GM23338 (cell line): ENCODE measurements at regions not wholly inside any gene's neighbourhood (a gene's known extent, or its start where the extent isn't known, plus 50 kb on each side); places are given as distances from the start of the nearest gene placed in this dataset.

ENCODE experiments used
- ATAC-seq: fragments of 200-7000 bp; cut with Tn5 transposase; 3 replicates; pipeline ENCODE4 v1.9.1; 2020
- DNase-seq: peaks from one replicate; pipeline ENCODE4 v3.0.0-alpha.2; 2015; ENCODE audit warnings: low spot score
- H2AFZ ChIP-seq: fragments of 200-600 bp; sonication (generic); 2 replicates; pipeline ENCODE4 v1.8.0; 2016; ENCODE audit warnings: antibody characterized with exemption, mild to moderate bottlenecking, moderate library complexity
- H3F3A ChIP-seq: fragments of 200-600 bp; sonication (generic); replicated peaks from 2 replicates; pipeline ENCODE4 v1.8.0; 2017; ENCODE audit warnings: antibody characterized with exemption, mixed run types, low read depth
- H3K27ac ChIP-seq: fragments of 200-600 bp; sonication (generic); 2 replicates; pipeline ENCODE4 v1.6.1; 2016; ENCODE audit warnings: low read depth
- H3K27me3 ChIP-seq: fragments of 200-600 bp; sonication (generic); 2 replicates; pipeline ENCODE4 v1.8.0; 2016; ENCODE audit warnings: mild to moderate bottlenecking, mixed run types, moderate library complexity; ENCODE audit not compliant: insufficient read depth
- H3K36me3 ChIP-seq: fragments of 200-600 bp; sonication (generic); 2 replicates; pipeline ENCODE4 v1.8.0; 2016; ENCODE audit warnings: mild to moderate bottlenecking; ENCODE audit not compliant: insufficient read depth
- H3K4me1 ChIP-seq: fragments of 200-600 bp; sonication (generic); 2 replicates; pipeline ENCODE4 v1.8.0; 2016; ENCODE audit warnings: mild to moderate bottlenecking, moderate library complexity; ENCODE audit not compliant: insufficient read depth
- H3K4me2 ChIP-seq: fragments of 200-600 bp; sonication (generic); 2 replicates; pipeline ENCODE4 v1.7.1; 2017; ENCODE audit warnings: mixed run types
- H3K4me3 ChIP-seq: fragments of 200-600 bp; sonication (generic); 2 replicates; pipeline ENCODE4 v1.6.1; 2016; ENCODE audit warnings: mixed run types
- H3K79me2 ChIP-seq: fragments of 200-600 bp; sonication (generic); replicated peaks from 2 replicates; pipeline ENCODE4 v1.8.0; 2017; ENCODE audit warnings: mild to moderate bottlenecking; ENCODE audit not compliant: insufficient read depth
- H3K9me2 ChIP-seq: fragments of 200-600 bp; sonication (generic); 2 replicates; pipeline ENCODE4 v1.8.0; 2017; ENCODE audit not compliant: insufficient read depth
- H4K20me1 ChIP-seq: fragments of 200-600 bp; sonication (generic); replicated peaks from 2 replicates; pipeline ENCODE4 v1.8.0; 2017; ENCODE audit warnings: mild to moderate bottlenecking; ENCODE audit not compliant: insufficient read depth
- H3K27ac Mint-ChIP-seq: 2 replicates; pipeline ENCODE4 v1.8.0; 2020; ENCODE audit warnings: inconsistent platforms, mild to moderate bottlenecking, moderate library complexity, mixed read lengths
- H3K27me3 Mint-ChIP-seq: 3 replicates; pipeline ENCODE4 v1.8.0; 2022; ENCODE audit warnings: low read depth, mild to moderate bottlenecking, moderate library complexity, mixed read lengths, inconsistent platforms; ENCODE audit not compliant: insufficient read depth, poor library complexity
- H3K36me3 Mint-ChIP-seq: 3 replicates; pipeline ENCODE4 v1.8.0; 2021; ENCODE audit warnings: low read depth, mild to moderate bottlenecking, inconsistent platforms, moderate library complexity, mixed read lengths
- H3K4me1 Mint-ChIP-seq: 3 replicates; pipeline ENCODE4 v1.8.0; 2020; ENCODE audit warnings: mild to moderate bottlenecking, inconsistent platforms, mixed read lengths
- H3K4me3 Mint-ChIP-seq: 3 replicates; pipeline ENCODE4 v1.8.0; 2021; ENCODE audit warnings: moderate library complexity, mild to moderate bottlenecking, inconsistent platforms, mixed read lengths
- H3K9me3 Mint-ChIP-seq: 3 replicates; pipeline ENCODE4 v1.8.0; 2020; ENCODE audit warnings: moderate library complexity, mild to moderate bottlenecking, inconsistent platforms, mixed read lengths
- CREB1 ChIP-seq: fragments of 250-450 bp; sonication (Bioruptor Pico); IDR thresholded peaks from 2 replicates; pipeline ENCODE4 v1.5.0; 2020; ENCODE audit warnings: low read depth, mild to moderate bottlenecking, moderate library complexity
- CTCF ChIP-seq, 2 experiments: fragments of 200-600 bp in 1 of 2; sonication (generic) in 1 of 2; conservative IDR thresholded peaks; 2 replicates each; pipeline versions ENCODE4 v1.5.1 to v1.6.1; 2016 to 2017; ENCODE audit warnings: antibody characterized with exemption in 2 of 2, low read depth in 2 of 2, mild to moderate bottlenecking in 2 of 2, moderate library complexity in 1 of 2
- ETS1 ChIP-seq: IDR thresholded peaks from 2 replicates; pipeline ENCODE4 v1.6.1; 2016; ENCODE audit warnings: antibody characterized with exemption
- EZH2 ChIP-seq: fragments of 200-600 bp; sonication (generic); IDR thresholded peaks from one replicate; pipeline ENCODE4 v1.8.0; 2017; ENCODE audit warnings: antibody characterized with exemption, mild to moderate bottlenecking, low read depth; ENCODE audit not compliant: unreplicated experiment
- EZH2phosphoT487 ChIP-seq: fragments of 200-600 bp; sonication (generic); IDR thresholded peaks from one replicate; pipeline ENCODE4 v1.8.1; 2018; ENCODE audit warnings: antibody characterized with exemption; ENCODE audit not compliant: unreplicated experiment
- JUNB ChIP-seq: IDR thresholded peaks from one replicate; pipeline ENCODE4 v1.6.1; 2016; ENCODE audit warnings: antibody characterized with exemption; ENCODE audit not compliant: unreplicated experiment
- NANOG ChIP-seq: IDR thresholded peaks from 2 replicates; pipeline ENCODE4 v1.6.1; 2016; ENCODE audit warnings: antibody characterized with exemption, borderline replicate concordance
- POLR2AphosphoS5 ChIP-seq: IDR thresholded peaks from 2 replicates; pipeline ENCODE4 v1.6.1; 2016; ENCODE audit warnings: antibody characterized with exemption, low read depth
- REST ChIP-seq: IDR thresholded peaks from one replicate; pipeline ENCODE4 v1.6.1; 2018; ENCODE audit warnings: antibody characterized with exemption; ENCODE audit not compliant: unreplicated experiment
- STAT1 ChIP-seq: IDR thresholded peaks from one replicate; pipeline ENCODE4 v1.6.1; 2016; ENCODE audit warnings: antibody characterized with exemption; ENCODE audit not compliant: unreplicated experiment
- ZNF114 ChIP-seq: fragments of 250-450 bp; sonication (Bioruptor Pico); IDR thresholded peaks from 2 replicates; pipeline ENCODE4 v1.5.0; 2020; ENCODE audit warnings: mild to moderate bottlenecking, moderate library complexity
- ZNF331 ChIP-seq: fragments of 250-450 bp; sonication (Bioruptor Pico); IDR thresholded peaks from 2 replicates; pipeline ENCODE4 v1.5.0; 2020; ENCODE audit warnings: low read depth, mild to moderate bottlenecking, moderate library complexity
- ZNF462 ChIP-seq: fragments of 250-450 bp; sonication (Bioruptor Pico); IDR thresholded peaks from 2 replicates; pipeline ENCODE4 v1.5.0; 2020; ENCODE audit warnings: mild to moderate bottlenecking, moderate library complexity

- TF ChIP-seq ZNF331 (CRISPR knock-in tag) (no peak), POLR2AphosphoS5 (no peak), STAT1 (no peak), EZH2 (no peak), CTCF (conservative IDR thresholded peaks at IDR 0.05; ENCODE audit: low read depth in 2 of 2) (no peak), ZNF462 (no peak), ETS1 (no peak), JUNB (no peak), CREB1 (CRISPR knock-in tag) (no peak), EZH2phosphoT487 (no peak), NANOG (no peak), REST (no peak), ZNF114 (no peak)
- Mint-ChIP-seq H3K4me3 (no peak overlapping the region), H3K27me3 (no peaks in the 10 kb centered on the region), H3K9me3 (peaks cover 73% of the 10 kb centered on the region), H3K27ac (no peak overlapping the region), H3K4me1 (no peaks in the 10 kb centered on the region), H3K36me3 (peaks cover 12% of the 10 kb centered on the region; the same call in 2 of the 3 replicates)
- H3K4me1 ChIP-seq = no peaks in the 10 kb centered on the region
- H4K20me1 ChIP-seq = no peaks in the 10 kb centered on the region
- H3K27ac ChIP-seq = no peak overlapping the region
- no peaks in the 10 kb centered on the region for H3F3A ChIP-seq
- DNase-seq (no peak), ATAC-seq (no peak)
- no peaks in the 10 kb centered on the region for H3K79me2 ChIP-seq
- no peak overlapping the region for H3K4me3 ChIP-seq
- no peaks in the 10 kb centered on the region for H3K9me2 ChIP-seq
- H3K36me3 ChIP-seq = peaks cover 5% of the 10 kb centered on the region; the same call in 1 of the 2 replicates
- no peak overlapping the region for H3K4me2 ChIP-seq
- no peak overlapping the region for H2AFZ ChIP-seq
- no peaks in the 10 kb centered on the region for H3K27me3 ChIP-seq
Measured at GRCh38 chr2:6140509-6140908, 448.3 kb downstream of the SOX11 start.
